Liver (tissue), 7 donors: ENCODE measurements at regions not wholly inside any gene's neighbourhood (a gene's known extent, or its start where the extent isn't known, plus 50 kb on each side); places are given as distances from the start of the nearest gene placed in this dataset.

Source experiments
- DNase-seq: peaks from one replicate; pipeline ENCODE4 v3.0.0-alpha.2; 2017; ENCODE audit warnings: low spot score
- H3K27ac ChIP-seq, 2 donors: one replicate each; pipeline ENCODE4 v1.7.0; 2013; ENCODE audit warnings: inconsistent platforms in 2 of 2, low read length in 2 of 2, control low read depth in 1 of 2, low read depth in 1 of 2, mild to moderate bottlenecking in 1 of 2
- H3K27me3 ChIP-seq, 4 donors: one replicate each; pipeline versions ENCODE4 v1.6.1 to v1.7.0; 2013; ENCODE audit warnings: low read length in 3 of 4, inconsistent platforms in 1 of 4, mild to moderate bottlenecking in 1 of 4, moderate library complexity in 1 of 4; ENCODE audit not compliant: control insufficient read depth in 4 of 4, insufficient read depth in 4 of 4
- H3K36me3 ChIP-seq, 4 donors: one replicate each; pipeline versions ENCODE4 v1.6.1 to v1.7.0; 2013; ENCODE audit warnings: low read length in 3 of 4, mild to moderate bottlenecking in 3 of 4, low read depth in 1 of 4, moderate library complexity in 1 of 4; ENCODE audit not compliant: control insufficient read depth in 4 of 4, insufficient read depth in 3 of 4
- H3K4me1 ChIP-seq, 4 donors: one replicate each; pipeline versions ENCODE4 v1.6.1 to v1.7.0; 2013; ENCODE audit warnings: low read length in 3 of 4, mild to moderate bottlenecking in 3 of 4, moderate library complexity in 1 of 4; ENCODE audit not compliant: control insufficient read depth in 4 of 4, insufficient read depth in 4 of 4
- H3K4me3 ChIP-seq, 3 donors: one replicate each; pipeline versions ENCODE4 v1.6.1 to v1.7.0; 2013; ENCODE audit warnings: low read length in 3 of 3, control low read depth in 1 of 3, low read depth in 1 of 3, mild to moderate bottlenecking in 1 of 3
- H3K9ac ChIP-seq, 2 donors: one replicate each; pipeline ENCODE4 v1.7.0; 2013; ENCODE audit warnings: low read length in 2 of 2, mild to moderate bottlenecking in 2 of 2, moderate library complexity in 2 of 2, control low read depth in 1 of 2, low read depth in 1 of 2
- H3K9me3 ChIP-seq, 4 donors: one replicate each; pipeline versions ENCODE4 v1.6.1 to v1.7.0; 2013; ENCODE audit warnings: low read length in 3 of 4; ENCODE audit not compliant: control insufficient read depth in 4 of 4
- EGR1 ChIP-seq, 2 donors: IDR thresholded peaks; 2 replicates each; pipeline ENCODE4 v1.6.1; 2016 to 2018; ENCODE audit warnings: antibody characterized with exemption in 2 of 2, low read depth in 2 of 2
- FOXA1 ChIP-seq: IDR thresholded peaks from 2 replicates; pipeline ENCODE4 v1.6.1; 2016; ENCODE audit warnings: antibody characterized with exemption
- FOXA2 ChIP-seq: IDR thresholded peaks from 2 replicates; pipeline ENCODE4 v1.6.1; 2016; ENCODE audit warnings: antibody characterized with exemption
- HNF4A ChIP-seq, 2 donors: conservative IDR thresholded peaks; 2 replicates each; pipeline ENCODE4 v1.6.1; 2016; ENCODE audit warnings: antibody characterized with exemption in 2 of 2, mild to moderate bottlenecking in 2 of 2
- HNF4G ChIP-seq: IDR thresholded peaks from 2 replicates; pipeline ENCODE4 v1.6.1; 2016; ENCODE audit warnings: antibody characterized with exemption
- JUND ChIP-seq, 2 donors: IDR thresholded peaks; 2 replicates each; pipeline ENCODE4 v1.6.1; 2016; ENCODE audit warnings: antibody characterized with exemption in 2 of 2
- MAX ChIP-seq: IDR thresholded peaks from 2 replicates; pipeline ENCODE4 v1.6.1; 2016; ENCODE audit warnings: antibody characterized with exemption
- NR2F2 ChIP-seq: IDR thresholded peaks from 2 replicates; pipeline ENCODE4 v1.6.1; 2016; ENCODE audit warnings: antibody characterized with exemption
- RAD21 ChIP-seq, 2 donors: IDR thresholded peaks; 2 replicates each; pipeline ENCODE4 v1.6.1; 2016; ENCODE audit warnings: antibody characterized with exemption in 2 of 2, mild to moderate bottlenecking in 2 of 2
- REST ChIP-seq: IDR thresholded peaks from 2 replicates; pipeline ENCODE4 v1.6.1; 2016; ENCODE audit warnings: antibody characterized with exemption, mild to moderate bottlenecking
- RXRA ChIP-seq, 2 donors: IDR thresholded peaks; 2 replicates each; pipeline ENCODE4 v1.6.1; 2017 to 2018; ENCODE audit warnings: antibody characterized with exemption in 2 of 2, mild to moderate bottlenecking in 1 of 2
- SP1 ChIP-seq: IDR thresholded peaks from 2 replicates; pipeline ENCODE4 v1.6.1; 2018; ENCODE audit warnings: antibody characterized with exemption, mild to moderate bottlenecking
- TAF1 ChIP-seq: conservative IDR thresholded peaks from 2 replicates; pipeline ENCODE4 v1.6.1; 2016; ENCODE audit warnings: antibody characterized with exemption, mild to moderate bottlenecking
- YY1 ChIP-seq: IDR thresholded peaks from 2 replicates; pipeline ENCODE4 v1.6.1; 2016; ENCODE audit warnings: antibody characterized with exemption, mild to moderate bottlenecking
- ZBTB33 ChIP-seq: IDR thresholded peaks from 2 replicates; pipeline ENCODE4 v1.6.1; 2016; ENCODE audit warnings: antibody characterized with exemption
- WGBS: extraction: QIAGEN DNeasy Blood & Tissue Kit; methylation state at CpG from one replicate; pipeline ENCODE4 v1.1.7; 2013; 5-methylcytosine and 5-hydroxymethylcytosine counted together
- TF ChIP-seq, protein P1 (sequence below): IDR thresholded peaks from 2 replicates; pipeline ENCODE4 v1.6.1; 2016; ENCODE audit warnings: antibody characterized with exemption
- donor health status: healthy.
- donor health status: healthy.
- donor health status: healthy.
- donor health status: healthy.

- no peak for TF ChIP-seq SP1
- no peak for TF ChIP-seq MAX
- TF ChIP-seq RAD21 (IDR thresholded peaks at IDR 0.05), result no peak
- TF ChIP-seq YY1, result no peak
- no peak for TF ChIP-seq NR2F2
Observed at GRCh38 chr7:94250987-94251386, 143.7 kb upstream of the COL1A2 start (continued).

DNA sequence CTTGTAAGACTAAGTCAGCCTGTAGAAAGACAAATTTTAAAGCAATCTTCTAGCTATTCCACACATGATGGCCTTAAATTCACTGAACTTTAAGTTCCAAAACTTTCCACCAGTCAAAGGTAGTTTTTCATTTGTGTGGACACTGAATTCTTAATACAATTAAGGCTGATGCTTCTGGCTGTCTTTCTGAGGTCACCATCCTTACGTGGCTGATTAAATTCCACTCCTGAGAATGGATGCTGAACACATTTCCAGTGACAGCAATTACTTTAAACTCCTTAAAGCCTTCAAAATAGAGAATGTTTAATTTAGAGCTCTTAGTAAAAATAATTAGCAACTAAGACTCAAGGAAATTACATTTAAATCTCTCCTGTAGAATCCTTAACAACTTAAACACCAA is 142.6 kb upstream of the COL1A2 start:
- 67% methylated on average over 1 of the region's 1 CpG for WGBS
- no peaks in the 10 kb centered on the region for H3K36me3 ChIP-seq
- H3K9me3 ChIP-seq, result peaks cover 0 to 3% (median 0%) of the 10 kb centered on the region in 4 donors
- H3K4me1 ChIP-seq, result no peaks in the 10 kb centered on the region
- TF ChIP-seq REST, result no peak
- TF ChIP-seq, protein P1, sequence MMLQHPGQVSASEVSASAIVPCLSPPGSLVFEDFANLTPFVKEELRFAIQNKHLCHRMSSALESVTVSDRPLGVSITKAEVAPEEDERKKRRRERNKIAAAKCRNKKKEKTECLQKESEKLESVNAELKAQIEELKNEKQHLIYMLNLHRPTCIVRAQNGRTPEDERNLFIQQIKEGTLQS, result no peak
- no peak for TF ChIP-seq JUND (IDR thresholded peaks at IDR 0.05)
- no peak for TF ChIP-seq ZBTB33
- TF ChIP-seq TAF1, result no peak
- TF ChIP-seq RAD21 (IDR thresholded peaks at IDR 0.05), result no peak
- no peak for TF ChIP-seq HNF4G
- no peak for TF ChIP-seq HNF4A (conservative IDR thresholded peaks at IDR 0.05)
- no peak for TF ChIP-seq FOXA2
- no peak for TF ChIP-seq YY1
- TF ChIP-seq SP1, result no peak
- no peak for TF ChIP-seq NR2F2
- no peak for TF ChIP-seq RXRA (IDR thresholded peaks at IDR 0.05)
- TF ChIP-seq FOXA1, result no peak
- TF ChIP-seq EGR1 (IDR thresholded peaks at IDR 0.05; ENCODE audit: low read depth in 2 of 2), result no peak
- H3K27ac ChIP-seq, result no peak overlapping the region
- no peak overlapping the region for H3K9ac ChIP-seq
- no peak overlapping the region for H3K4me3 ChIP-seq
- H3K27me3 ChIP-seq, result peaks cover 0 to 3% (median 0%) of the 10 kb centered on the region in 4 donors
- DNase-seq, result no peak

DNA sequence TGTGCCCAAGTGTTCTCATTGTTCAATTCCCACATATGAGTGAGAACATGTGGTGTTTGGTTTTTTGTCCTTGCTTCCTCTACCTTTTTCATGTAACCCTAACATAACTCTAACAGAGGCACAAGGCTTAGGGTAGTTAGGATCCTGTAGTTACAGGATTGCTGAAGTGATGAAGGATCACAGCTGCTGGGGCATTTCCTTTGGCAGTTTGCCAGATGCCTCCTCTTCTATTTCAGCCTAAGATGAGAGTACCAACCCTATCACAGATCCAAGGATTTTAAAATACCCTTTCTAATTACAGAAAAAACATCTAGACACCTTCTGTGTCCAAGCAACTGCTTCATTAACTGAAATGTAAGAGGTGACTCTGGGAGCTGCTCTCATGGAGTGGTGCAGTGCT is 141.7 kb upstream of the COL1A2 start:
- Histone ChIP-seq H3K4me3 (no peak overlapping the region), H3K36me3 (no peaks in the 10 kb centered on the region), H3K9ac (no peak overlapping the region), H3K4me1 (no peaks in the 10 kb centered on the region), H3K9me3 (peaks cover 0 to 3% (median 0%) of the 10 kb centered on the region in 4 donors), H3K27ac (no peak overlapping the region), H3K27me3 (peaks cover 0 to 3% (median under 1%) of the 10 kb centered on the region in 4 donors)
- no peak for DNase-seq
- TF ChIP-seq HNF4A (conservative IDR thresholded peaks at IDR 0.05) (no peak), YY1 (no peak)
